MM.1S (cell line): ENCODE measurements at regions not wholly inside any gene's neighbourhood (a gene's known extent, or its start where the extent isn't known, plus 50 kb on each side); places are given as distances from the start of the nearest gene placed in this dataset.

Source experiments
- DNase-seq: peaks from one replicate; pipeline ENCODE4 v3.0.0-alpha.2; 2015
- H2AFZ ChIP-seq: fragments of 300-600 bp; sonication (generic); 2 replicates; pipeline ENCODE4 v1.6.0; 2016; ENCODE audit warnings: antibody characterized with exemption, low read length
- H3F3A ChIP-seq: fragments of 300-600 bp; sonication (generic); 2 replicates; pipeline ENCODE4 v1.6.1; 2016; ENCODE audit warnings: mild to moderate bottlenecking, antibody characterized with exemption, low read length, moderate library complexity, mixed read lengths; ENCODE audit not compliant: insufficient read depth
- H3K27ac ChIP-seq: fragments of 300-600 bp; sonication (generic); 2 replicates; pipeline ENCODE4 v1.5.1; 2016; ENCODE audit warnings: mild to moderate bottlenecking, low read length
- H3K27me3 ChIP-seq: fragments of 300-600 bp; sonication (generic); replicated peaks from 2 replicates; pipeline ENCODE4 v1.6.0; 2016; ENCODE audit warnings: low read length; ENCODE audit not compliant: insufficient read depth
- H3K36me3 ChIP-seq: fragments of 300-600 bp; sonication (generic); replicated peaks from 2 replicates; pipeline ENCODE4 v1.6.1; 2016; ENCODE audit warnings: mild to moderate bottlenecking, low read length, mixed read lengths; ENCODE audit not compliant: insufficient read depth
- H3K4me1 ChIP-seq: fragments of 300-600 bp; sonication (generic); 2 replicates; pipeline ENCODE4 v1.6.1; 2016; ENCODE audit warnings: low read length, mixed read lengths
- H3K4me2 ChIP-seq: fragments of 300-600 bp; sonication (generic); 2 replicates; pipeline ENCODE4 v1.6.0; 2016; ENCODE audit warnings: low read depth, low read length
- H3K4me3 ChIP-seq: fragments of 300-600 bp; sonication (generic); 2 replicates; pipeline ENCODE4 v1.5.1; 2016; ENCODE audit warnings: low read length, mixed read lengths
- H3K79me2 ChIP-seq: fragments of 300-600 bp; sonication (generic); 2 replicates; pipeline ENCODE4 v1.6.1; 2016; ENCODE audit warnings: mixed run types, low read length, mixed read lengths
- H3K9ac ChIP-seq: fragments of 300-600 bp; sonication (generic); 2 replicates; pipeline ENCODE4 v1.6.1; 2016; ENCODE audit warnings: low read length, mixed read lengths
- H3K9me2 ChIP-seq: fragments of 300-600 bp; sonication (generic); replicated peaks from 2 replicates; pipeline ENCODE4 v1.6.1; 2016; ENCODE audit warnings: mild to moderate bottlenecking, low read length, mixed read lengths; ENCODE audit not compliant: insufficient read depth
- H3K9me3 ChIP-seq: fragments of 300-600 bp; sonication (generic); replicated peaks from 2 replicates; pipeline ENCODE4 v1.6.1; 2016; ENCODE audit warnings: mild to moderate bottlenecking, low read length, mixed read lengths; ENCODE audit not compliant: insufficient read depth
- H4K20me1 ChIP-seq: fragments of 300-600 bp; sonication (generic); 2 replicates; pipeline ENCODE4 v1.6.1; 2016; ENCODE audit warnings: mild to moderate bottlenecking, low read length, moderate library complexity, mixed read lengths; ENCODE audit not compliant: insufficient read depth
- EZH2 ChIP-seq: fragments of 300-600 bp; sonication (generic); optimal IDR thresholded peaks from 2 replicates; pipeline ENCODE3; 2017; ENCODE audit warnings: low read depth, mild to moderate bottlenecking, antibody characterized with exemption, low read length, mixed read lengths
- EZH2phosphoT487 ChIP-seq: fragments of 300-600 bp; sonication (generic); IDR thresholded peaks from 2 replicates; pipeline ENCODE4 v1.6.1; 2018; ENCODE audit warnings: antibody characterized with exemption, low read length
- TF ChIP-seq, protein P1 (sequence below): fragments of 300-600 bp; sonication (generic); IDR thresholded peaks from 2 replicates; pipeline ENCODE4 v1.5.1; 2016; ENCODE audit warnings: antibody characterized with exemption, low read length, mixed read lengths

DNA sequence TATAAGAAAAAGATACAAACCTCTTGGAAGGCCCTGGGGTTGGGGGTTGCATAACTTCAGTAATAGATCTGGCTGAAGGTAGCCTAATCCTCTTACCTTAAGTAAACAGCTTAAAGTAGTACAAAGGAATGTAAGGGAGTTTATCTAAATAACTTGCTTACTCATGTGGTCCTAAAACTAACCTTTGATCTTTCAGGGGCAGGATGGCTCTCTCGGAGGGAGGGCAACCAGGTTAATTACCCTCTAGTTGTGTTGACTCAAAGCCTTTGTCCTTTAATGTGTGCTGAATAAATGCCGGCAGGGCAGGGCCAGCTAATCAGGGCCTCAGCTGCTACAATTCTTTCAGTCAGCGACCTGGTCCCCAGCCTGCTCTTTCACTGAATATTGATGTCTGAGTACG is 822.0 kb upstream of the SLIT2 start:
- no peaks in the 10 kb centered on the region for H3K9me3 ChIP-seq
- no peaks in the 10 kb centered on the region for H3K9me2 ChIP-seq
- no peaks in the 10 kb centered on the region for H3K36me3 ChIP-seq
- H3K9ac ChIP-seq = no peak overlapping the region
- no peak overlapping the region for H3K4me2 ChIP-seq
- H3K27ac ChIP-seq = no peak overlapping the region
- no peak for DNase-seq
- no peaks in the 10 kb centered on the region for H3K79me2 ChIP-seq
- H2AFZ ChIP-seq = no peak overlapping the region
- H3K4me1 ChIP-seq = no peaks in the 10 kb centered on the region
- H3K4me3 ChIP-seq = no peak overlapping the region
- H3K27me3 ChIP-seq = no peaks in the 10 kb centered on the region
- TF ChIP-seq EZH2 (no peak), EZH2phosphoT487 (no peak)
- TF ChIP-seq, protein P1, sequence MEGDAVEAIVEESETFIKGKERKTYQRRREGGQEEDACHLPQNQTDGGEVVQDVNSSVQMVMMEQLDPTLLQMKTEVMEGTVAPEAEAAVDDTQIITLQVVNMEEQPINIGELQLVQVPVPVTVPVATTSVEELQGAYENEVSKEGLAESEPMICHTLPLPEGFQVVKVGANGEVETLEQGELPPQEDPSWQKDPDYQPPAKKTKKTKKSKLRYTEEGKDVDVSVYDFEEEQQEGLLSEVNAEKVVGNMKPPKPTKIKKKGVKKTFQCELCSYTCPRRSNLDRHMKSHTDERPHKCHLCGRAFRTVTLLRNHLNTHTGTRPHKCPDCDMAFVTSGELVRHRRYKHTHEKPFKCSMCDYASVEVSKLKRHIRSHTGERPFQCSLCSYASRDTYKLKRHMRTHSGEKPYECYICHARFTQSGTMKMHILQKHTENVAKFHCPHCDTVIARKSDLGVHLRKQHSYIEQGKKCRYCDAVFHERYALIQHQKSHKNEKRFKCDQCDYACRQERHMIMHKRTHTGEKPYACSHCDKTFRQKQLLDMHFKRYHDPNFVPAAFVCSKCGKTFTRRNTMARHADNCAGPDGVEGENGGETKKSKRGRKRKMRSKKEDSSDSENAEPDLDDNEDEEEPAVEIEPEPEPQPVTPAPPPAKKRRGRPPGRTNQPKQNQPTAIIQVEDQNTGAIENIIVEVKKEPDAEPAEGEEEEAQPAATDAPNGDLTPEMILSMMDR = no peak
- H4K20me1 ChIP-seq = no peaks in the 10 kb centered on the region
- H3F3A ChIP-seq = no peaks in the 10 kb centered on the region

DNA sequence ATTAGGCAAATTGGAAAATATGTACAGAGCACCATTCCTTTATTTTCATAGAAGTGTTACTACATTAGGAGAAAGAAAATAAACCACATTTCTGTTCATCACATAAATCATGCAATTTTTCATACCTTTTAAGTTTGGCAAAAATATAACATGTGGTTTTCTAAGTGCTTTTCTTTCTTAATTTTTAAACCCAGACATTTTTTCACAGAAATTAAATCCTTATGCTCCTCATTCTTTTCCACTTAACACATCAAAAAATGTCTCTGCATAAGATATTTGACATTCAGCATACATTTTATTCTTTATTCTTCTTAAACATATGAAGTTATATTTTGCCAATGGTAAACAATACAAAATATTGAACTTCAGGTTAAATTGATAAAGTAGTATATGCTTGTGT is 826.6 kb upstream of the SLIT2 start:
- H4K20me1 ChIP-seq = no peaks in the 10 kb centered on the region
- H3K9ac ChIP-seq = no peak overlapping the region
- H3K4me3 ChIP-seq = no peak overlapping the region
- H3K36me3 ChIP-seq = no peaks in the 10 kb centered on the region; the same call in 1 of the 2 replicates
- no peaks in the 10 kb centered on the region for H3K79me2 ChIP-seq
- TF ChIP-seq, protein P1 = no peak
- TF ChIP-seq EZH2 (no peak), EZH2phosphoT487 (no peak)
- no peak for DNase-seq
- H3K4me2 ChIP-seq = no peak overlapping the region
- H3K27ac ChIP-seq = no peak overlapping the region
- H3K9me2 ChIP-seq = no peaks in the 10 kb centered on the region
- H3K9me3 ChIP-seq = no peaks in the 10 kb centered on the region
- no peaks in the 10 kb centered on the region for H3K4me1 ChIP-seq
- H3F3A ChIP-seq = no peaks in the 10 kb centered on the region
- H3K27me3 ChIP-seq = no peaks in the 10 kb centered on the region
- H2AFZ ChIP-seq = no peak overlapping the region

DNA sequence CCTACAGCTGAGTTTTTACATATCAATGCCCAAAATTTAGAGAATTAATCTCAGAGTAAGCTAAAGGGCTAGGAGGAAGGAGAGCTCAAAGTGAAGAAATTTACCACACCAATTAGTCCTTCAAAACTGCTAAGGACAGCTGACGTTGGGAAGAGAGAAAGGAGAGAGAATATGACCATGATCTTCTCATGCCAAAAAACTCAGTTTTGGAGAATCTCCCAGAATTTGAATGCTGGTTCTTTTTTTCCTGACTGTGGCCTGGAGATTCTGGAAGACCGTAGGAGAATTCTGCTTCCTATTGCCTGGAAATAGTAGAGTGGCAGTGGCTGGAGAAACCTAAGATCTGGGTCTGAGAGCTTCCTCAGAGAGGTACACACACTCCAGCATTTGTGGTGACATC is 834.4 kb upstream of the SLIT2 start:
- Histone ChIP-seq H3K4me3 (no peak overlapping the region), H4K20me1 (no peaks in the 10 kb centered on the region), H3K27ac (no peak overlapping the region), H3K36me3 (no peaks in the 10 kb centered on the region), H3F3A (no peaks in the 10 kb centered on the region), H3K27me3 (no peaks in the 10 kb centered on the region), H3K9ac (no peak overlapping the region), H3K9me2 (no peaks in the 10 kb centered on the region), H3K4me1 (no peaks in the 10 kb centered on the region), H3K79me2 (no peaks in the 10 kb centered on the region), H3K4me2 (no peak overlapping the region), H3K9me3 (no peaks in the 10 kb centered on the region), H2AFZ (no peak overlapping the region)
- TF ChIP-seq, protein P1 = no peak
- TF ChIP-seq EZH2 (no peak), EZH2phosphoT487 (no peak)
- DNase-seq = no peak
